HG03460 (cell line): ENCODE measurements at regions not wholly inside any gene's neighbourhood (a gene's known extent, or its start where the extent isn't known, plus 50 kb on each side); places are given as distances from the start of the nearest gene placed in this dataset.

Source experiments
- ATAC-seq: cut with Tn5 transposase; IDR thresholded peaks from one replicate; pipeline ENCODE4 v1.9.1; 2021; ENCODE audit not compliant: unreplicated experiment

DNA sequence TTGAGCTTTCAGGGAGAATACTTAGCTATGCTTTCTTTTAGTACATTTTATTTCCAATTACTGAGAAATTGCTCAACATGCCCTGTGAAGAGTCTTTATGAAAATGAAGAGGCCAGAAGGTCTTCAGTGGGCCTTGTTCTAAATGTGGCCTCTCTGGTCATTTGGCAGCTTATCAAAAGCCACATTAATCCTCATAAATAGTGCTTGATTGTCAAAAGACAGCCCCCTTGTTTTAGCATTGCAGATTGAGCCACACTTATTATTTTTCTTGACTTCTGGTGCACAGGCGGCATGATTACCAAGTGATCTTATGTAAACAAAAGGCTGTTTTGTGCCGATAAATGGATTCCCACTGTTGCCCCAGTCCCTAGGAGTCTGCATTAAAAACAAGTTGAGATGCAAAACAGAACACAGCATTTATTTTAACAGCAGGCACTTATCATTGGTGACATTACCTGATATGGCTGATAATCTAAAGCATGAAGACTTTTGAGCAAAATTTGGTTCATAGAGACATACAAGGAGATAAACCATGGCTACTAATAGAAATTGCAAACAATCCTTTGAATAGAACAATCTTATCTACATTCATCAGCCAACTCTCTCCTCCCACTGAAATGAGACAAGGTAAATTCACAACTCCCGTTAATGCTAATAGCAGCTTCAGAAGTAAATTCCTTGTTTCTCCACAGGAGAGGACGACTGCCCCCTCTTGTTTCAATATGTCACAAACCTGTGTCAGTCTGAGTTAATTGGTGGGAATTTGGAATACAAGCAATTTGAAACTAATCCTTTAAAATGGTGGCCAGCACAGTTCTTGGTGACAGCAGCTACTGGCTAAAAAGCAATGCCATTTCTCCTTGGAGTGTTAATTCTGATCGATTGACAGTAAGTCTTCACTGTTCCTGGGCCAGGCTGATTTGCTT is 194.3 kb downstream of the NSUN3 start:
- no peak for ATAC-seq

DNA sequence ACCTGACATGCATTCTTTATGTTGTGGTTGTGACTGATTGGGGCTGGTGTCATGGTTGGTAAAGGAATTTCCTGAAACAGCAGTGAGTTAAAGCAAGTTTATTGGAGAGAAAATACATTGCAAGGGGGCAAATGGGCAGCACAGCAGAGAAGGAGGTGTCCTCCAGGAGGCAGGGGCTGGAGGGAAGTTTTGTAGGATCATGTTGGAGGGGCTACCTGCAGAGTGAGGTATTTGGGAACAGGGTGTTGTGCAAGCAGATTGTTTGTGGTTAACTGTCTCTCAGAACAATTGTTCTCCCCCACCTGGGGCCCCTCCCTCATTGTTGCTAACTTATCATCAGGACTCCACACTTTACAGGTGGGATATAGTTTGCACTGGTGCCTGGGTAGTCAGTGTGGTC is 196.0 kb downstream of the NSUN3 start:
- ATAC-seq, result no peak

DNA sequence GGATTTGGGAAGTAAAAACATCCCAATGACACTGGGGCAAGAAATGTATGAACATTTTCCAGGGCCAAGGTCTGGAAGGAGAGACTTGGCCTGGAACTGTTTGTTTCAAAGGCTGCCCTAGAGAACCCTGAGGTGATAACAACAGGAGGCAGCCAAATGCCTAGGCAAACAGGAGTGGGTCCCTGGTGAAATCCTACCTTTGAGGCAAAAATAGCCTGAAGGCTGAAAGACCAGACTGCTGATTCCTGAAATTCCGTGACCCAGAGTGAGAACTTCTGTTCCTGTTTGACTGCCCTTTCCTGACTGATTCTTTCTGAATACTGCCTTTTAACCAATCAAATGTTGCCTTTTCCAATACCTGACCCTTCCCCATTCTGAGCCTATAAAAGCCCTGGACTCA is 196.4 kb downstream of the NSUN3 start:
- ATAC-seq, result no peak

DNA sequence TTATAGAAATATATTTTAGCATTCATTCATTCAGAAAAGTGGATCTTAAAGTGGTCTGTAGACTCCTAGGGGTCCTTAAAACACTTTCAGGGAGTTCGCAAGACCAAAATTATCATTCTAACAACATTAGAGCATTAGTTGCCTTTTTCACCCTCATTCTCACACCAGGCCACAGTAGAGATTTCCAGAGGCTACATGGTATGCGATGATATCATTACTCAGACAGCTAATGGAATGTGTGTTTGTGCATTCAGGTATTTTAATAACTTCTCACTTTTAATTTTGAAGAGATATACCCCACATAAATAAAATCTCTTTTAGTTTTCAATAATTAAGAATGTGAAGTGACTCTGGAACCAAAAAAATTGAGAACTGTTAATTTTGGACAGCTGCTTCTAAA is 206.9 kb downstream of the NSUN3 start:
- no peak for ATAC-seq

DNA sequence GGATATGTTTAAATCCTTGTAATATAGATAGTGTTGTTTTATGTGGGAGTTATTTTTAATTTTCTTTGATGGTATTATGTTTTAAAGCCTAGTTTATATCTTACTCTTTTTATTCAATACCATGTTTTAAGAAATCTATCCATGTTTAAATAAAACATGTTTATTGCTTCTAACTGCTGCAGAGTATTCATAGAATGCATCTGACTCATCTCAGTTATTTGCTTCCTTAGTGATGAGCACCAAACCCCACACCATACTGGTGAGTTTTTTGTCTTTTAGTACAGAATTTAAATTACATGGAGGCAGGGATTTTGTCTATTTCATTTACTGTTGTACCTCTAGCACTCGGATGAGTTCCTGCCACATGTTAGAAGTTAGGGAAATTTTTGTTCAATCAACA is 209.2 kb downstream of the NSUN3 start:
- no peak for ATAC-seq

DNA sequence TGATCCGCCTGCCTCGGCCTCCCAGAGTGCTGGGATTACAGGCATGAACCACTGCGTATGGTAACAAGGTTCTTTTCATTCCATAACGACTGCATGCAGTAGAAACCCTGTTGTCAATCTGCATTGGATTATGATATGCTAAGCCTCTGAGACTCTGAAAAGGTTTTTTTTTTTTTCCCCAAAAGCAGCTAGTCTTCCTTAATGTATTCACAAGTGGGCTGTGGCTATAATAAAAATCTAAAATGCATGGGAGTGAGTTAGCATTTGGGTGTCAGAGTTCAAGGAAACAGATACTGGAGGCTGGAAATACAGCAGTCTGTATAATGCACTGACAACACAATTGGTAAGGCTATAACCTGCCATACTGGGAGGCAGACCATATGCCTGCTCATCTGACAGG is 218.1 kb downstream of the NSUN3 start:
- ATAC-seq, result no peak

DNA sequence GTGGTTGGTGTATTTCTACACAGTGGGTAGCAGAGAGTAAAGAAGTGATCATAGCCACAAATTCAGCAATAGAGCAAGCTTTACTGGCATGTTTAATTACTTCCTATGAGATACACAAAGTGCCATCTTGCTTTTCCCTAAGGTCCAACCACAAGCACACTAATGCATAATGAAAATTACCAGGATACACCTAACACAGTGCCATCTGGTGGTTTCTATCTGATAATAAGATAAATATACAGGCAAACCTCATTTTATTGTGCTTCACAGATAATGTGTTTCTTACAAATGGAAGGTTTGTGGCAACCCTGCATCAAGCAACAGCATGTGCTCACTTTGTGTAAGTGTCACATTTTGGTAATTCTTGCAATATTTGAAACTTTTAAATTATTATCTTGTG is 223.0 kb downstream of the NSUN3 start:
- ATAC-seq, result no peak

DNA sequence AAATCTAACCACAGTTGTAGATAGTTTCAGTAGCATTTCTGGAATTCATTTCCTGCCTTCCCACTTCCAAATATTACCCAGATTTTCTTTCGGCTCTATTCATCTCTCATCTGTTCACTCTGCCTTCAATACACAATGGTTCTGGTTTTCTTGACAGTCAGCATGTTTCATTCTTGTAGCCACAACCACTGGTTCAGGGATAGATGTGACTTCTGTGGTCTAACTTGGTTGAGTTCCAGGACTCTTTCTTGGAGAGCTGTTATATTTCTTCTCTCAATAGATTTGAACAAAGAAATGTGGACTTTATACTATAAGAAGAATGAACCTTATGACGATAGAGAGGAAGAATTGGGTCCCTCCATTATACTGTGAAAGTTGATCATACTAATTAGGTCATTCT is 228.8 kb downstream of the NSUN3 start:
- no peak for ATAC-seq

DNA sequence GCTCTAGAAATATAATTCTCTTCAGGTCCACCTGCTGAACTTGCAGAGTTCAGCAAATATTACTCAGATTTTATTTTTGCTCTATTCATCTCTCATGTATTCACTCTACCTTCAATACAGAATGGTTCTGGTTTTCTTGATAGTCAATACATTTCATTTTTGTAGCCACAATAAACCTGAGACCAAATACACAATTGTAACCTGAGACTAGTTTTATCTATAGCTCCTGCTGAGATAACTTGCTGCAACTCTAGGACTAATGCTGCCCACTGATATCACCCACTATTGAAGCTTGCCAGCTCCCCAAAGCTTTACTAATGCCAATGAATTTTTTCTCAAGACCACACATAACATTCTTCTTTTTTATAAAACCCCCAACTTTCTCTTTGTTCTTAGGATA is 229.3 kb downstream of the NSUN3 start:
- no peak for ATAC-seq

DNA sequence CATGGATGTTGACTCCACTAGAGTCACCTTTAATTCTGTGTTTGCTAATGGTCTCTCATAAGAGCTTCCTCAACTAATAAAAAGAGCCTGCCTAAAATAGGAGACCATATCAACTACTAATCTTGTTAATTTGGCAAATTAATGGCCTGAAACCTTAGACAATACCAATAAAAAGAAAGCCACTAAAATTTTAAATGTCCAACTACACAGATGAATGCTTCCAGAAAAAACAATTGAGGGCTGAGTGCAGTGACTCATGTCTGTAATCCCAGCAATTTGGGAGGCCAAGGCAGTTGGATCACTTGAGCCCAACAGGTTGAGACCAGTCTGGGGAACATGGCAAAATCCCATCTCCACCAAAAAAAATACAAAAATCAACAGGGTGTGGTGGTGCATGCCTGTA is 230.9 kb downstream of the NSUN3 start:
- no peak for ATAC-seq

DNA sequence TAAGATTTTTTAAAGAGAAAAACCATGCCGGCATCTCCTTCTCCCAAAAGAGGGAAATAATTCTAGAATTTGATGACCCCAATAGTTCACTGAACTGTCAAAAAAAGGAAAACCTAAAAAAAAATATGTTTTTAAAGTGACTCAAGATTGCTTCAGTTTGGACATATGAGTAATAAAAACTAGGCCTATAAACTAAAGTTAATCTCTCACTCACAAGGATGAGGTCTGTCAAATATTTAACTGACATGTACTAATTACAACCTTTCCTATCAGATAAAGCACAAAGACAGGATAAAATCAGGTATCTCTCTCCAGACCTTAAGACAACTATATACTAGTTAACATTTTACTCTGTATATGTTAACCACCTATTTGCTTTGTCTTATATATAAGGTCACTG is 231.9 kb downstream of the NSUN3 start:
- no peak for ATAC-seq

DNA sequence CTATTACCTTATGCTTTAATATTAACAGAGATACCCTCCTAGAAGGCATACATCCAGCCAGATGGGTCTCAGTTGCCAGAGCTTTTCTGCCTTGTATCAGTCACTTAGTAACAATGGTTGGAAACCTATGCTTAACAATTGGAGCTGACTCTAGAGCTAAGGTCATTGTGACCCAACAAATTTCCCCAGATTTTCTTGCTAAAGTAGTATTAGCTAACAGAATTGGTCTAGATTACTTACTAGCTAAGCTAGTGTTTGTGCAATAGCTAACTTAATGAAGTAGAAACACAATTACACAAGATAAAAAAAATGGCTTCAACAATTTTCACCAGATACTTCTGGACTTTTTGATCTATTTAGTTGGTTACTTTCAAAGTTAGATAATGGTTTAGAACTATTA is 236.9 kb downstream of the NSUN3 start:
- no peak for ATAC-seq

DNA sequence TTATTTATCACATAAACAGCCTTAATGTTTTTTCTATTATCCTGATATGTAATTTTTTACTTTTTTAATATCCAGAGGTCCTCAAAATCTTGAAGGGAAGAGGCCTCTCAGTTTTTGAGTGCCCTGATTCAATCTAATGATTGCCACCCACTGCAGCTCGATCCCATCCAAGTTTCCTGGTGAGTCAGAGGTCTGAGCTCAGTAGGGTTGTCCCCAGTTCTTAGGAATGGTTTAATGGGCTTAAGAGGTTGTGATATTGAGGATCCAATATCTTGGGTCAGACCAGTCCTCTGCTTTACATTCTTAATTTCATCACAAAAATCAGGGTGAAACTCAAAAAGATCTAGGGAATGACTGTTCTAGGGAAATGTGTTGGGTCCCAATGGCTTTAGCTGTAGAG is 238.5 kb downstream of the NSUN3 start:
- no peak for ATAC-seq

DNA sequence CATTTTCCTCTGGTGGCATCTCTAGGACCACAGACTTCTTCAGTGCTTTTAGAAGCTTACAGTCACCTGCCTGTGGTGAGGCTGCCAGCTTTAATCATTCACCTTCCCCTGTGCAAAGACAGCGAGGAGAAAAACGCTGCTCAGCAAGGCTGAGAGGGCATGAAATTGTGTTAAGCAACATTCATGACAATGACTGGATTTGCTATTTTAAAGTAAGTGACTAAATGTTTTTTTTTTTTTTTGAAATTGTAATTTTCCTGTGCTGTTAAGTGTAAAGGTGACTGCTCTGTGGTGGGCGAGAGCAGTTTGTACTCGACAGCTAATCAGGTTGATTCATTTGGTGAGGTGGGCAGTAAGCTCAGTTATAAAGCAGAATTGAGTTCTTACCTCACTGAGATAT is 240.4 kb downstream of the NSUN3 start:
- ATAC-seq, result no peak

DNA sequence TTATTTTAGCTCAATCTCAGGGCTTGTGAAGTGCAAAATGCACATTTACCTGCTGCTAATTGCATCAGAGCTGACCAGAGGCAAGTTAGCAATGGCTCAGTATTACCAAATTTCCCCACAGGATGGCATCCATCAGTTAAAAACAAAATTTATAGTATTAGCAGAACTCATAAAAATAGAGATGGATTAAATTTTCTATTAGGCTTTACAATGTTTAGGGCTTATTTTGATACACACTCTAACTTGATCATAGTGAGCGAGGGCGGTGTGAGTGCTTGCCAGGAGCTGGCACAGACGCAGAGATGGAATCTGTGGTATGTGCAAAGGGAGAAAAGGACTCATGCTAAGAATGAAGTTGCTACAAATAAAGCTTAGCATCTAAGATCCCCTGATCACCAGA is 241.0 kb downstream of the NSUN3 start:
- ATAC-seq, result no peak

DNA sequence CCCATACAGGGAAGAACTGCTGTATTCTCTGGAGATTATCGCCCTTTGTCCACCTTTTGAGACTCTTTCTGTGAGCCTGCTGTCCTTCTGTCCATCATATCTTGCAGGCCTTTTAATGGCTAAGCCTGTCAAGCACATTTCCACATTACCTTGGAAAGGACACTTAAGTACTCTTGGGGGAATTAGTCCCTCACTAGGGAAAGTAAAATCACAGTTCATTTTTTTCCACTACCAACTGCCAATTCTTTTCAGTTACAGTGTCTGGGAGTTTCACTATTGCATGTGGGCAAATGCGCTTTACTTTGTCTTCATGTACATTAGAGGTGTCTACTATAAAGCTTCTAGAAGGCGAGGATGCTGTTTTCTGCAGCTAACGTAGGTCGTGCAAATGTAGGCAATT is 242.1 kb downstream of the NSUN3 start:
- no peak for ATAC-seq

DNA sequence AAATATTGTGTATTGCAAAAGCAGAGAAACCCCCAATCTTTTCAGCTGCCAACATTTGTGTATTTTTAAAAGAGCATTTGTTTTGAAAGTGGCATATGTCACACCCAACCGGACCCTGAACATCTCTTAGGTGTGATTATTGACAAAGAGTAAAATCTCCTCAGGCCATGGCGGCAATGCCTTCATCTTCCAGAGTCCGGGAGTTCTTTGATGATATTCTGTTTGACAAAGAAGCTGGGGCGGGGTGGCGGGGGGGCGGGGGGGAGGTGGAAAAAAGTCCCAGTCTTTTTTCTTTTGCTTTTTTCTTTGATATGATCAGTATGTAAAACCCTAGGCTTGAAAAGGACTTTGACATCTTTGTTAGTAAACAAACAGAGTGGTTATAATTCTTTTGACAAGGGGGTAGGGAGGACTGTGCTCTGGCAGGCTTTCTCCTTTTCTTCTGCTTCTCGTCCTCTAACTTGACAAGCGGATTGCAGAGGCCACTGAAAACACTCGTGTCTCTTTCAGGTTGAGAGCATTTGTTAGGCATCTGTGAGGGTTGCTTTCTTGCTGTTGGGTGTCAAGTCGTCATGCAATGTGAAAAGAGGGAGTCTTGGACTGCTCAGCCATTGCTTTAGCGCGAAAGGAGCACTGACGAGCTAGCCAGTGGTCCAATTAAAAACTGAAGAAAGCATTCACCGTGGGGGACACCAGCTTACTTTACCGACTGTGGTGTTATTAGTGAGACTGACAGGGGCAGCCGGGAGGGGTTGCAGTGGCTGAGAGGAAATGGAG is 243.2 kb downstream of the NSUN3 start:
- no peak for ATAC-seq

DNA sequence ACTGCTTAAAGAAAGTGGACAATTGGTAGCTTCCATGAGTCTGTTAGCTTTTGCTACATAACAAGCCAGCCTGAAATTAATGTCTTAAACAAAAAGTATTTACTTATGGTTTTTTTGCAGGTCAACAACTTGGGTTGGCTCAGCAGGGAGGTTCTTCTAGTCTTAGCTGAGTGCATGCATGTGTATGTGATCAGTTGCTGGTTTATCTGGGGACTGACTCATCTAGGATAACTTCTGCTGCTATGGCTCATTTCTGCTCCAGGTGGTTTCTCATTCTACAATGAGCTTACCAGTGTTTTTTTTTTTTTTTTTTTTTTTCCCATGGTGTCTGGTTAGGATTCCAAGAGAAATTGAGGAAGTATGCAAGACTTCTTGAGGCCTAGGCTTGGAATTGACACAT is 244.7 kb downstream of the NSUN3 start:
- ATAC-seq, result no peak

DNA sequence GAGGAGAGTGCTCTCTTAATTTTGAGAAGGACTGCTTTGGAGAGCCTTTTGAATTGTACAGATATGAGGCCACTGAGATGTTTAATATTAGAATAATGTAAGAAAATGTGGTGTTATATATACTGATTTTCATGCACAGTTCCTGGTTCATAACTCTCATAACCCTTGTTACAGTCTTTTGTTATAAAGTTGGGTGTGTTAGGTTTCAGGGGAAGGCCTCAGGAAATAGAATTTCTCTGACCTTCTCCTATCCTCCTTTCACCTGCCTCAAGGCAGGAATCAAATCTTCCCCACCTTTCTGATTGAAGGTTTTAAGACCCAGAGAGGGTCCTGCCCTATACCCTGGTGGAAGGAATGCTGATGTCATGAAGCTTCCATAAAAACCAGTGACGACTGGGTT is 245.9 kb downstream of the NSUN3 start:
- ATAC-seq, result no peak

DNA sequence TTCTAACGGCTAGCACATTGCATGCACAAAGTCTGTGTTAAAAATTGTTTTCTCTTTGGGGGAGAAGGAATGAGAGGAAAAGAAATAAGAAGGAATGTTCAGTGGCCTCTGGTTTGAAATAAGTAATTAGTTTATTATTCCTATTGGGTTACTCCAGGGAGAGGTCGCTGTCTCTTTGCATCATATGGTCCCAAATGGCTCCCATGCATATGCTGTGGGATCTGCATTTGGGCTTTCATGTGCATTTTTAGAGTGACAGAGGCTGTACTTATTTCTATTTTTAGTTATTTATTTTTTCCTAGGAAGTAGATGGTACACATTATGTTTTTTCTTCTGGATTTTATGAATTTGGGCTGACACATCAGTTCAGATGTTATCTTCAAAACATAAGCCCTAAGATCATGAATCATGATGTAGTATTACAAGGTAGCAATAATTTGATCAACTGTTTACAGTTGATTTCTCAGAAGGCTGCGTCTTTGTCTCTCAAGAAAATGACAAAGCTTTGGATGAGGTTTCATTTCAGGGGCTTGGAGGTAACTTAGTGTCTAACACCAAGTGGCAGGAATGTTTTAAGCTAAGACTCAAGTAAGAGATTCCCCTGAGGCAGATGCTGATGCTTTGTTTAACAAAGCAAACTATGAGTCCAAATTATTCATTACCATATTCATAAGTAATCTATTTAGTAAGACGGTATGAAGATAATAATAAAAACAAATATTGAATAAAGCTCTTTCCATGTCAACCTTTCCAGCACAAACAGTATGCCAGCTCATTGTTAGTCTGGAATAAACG is 247.7 kb downstream of the NSUN3 start:
- no peak for ATAC-seq

DNA sequence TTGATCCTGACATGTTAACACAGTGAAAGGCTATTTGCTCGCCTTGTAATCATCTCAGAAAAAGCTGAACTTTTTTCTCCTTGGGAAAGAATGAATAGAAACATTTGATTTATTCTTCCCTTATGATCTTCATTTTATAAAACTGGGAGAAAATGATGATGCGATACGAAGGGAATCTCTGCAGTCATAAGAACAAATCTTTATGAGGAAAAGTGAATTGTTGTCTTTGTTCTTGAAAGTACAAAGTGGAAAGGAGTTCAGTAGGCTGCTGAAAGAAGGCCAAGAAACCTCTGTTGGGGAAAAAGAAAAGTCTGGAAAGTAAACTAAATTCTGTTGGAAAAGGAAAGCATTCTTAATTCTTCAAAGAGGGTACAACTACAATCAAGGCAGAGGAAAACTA is 248.8 kb downstream of the NSUN3 start:
- no peak for ATAC-seq
